Dermis microvascular lymphatic vessel endothelial cell (primary cell): ENCODE measurements at regions not wholly inside any gene's neighbourhood (a gene's known extent, or its start where the extent isn't known, plus 50 kb on each side); places are given as distances from the start of the nearest gene placed in this dataset.
"Not testable (repeated sequence)": the region's sequence is repeated elsewhere in the genome, so short reads cannot be mapped to it uniquely, and the experiment has no call there.

Experiments used
- DNase-seq, 2 donors: peaks; one replicate each; pipeline versions ENCODE4 v3.0.0 to v3.0.0-alpha.2; 2010; ENCODE audit warnings: low read depth in 2 of 2

GRCh38 chr1:186775881-186776560 lies 52.7 kb upstream of the PLA2G4A start:
- DNase-seq: no peak

GRCh38 chr1:186775036-186775435 lies 53.7 kb upstream of the PLA2G4A start:
- DNase-seq: no peak

DNA sequence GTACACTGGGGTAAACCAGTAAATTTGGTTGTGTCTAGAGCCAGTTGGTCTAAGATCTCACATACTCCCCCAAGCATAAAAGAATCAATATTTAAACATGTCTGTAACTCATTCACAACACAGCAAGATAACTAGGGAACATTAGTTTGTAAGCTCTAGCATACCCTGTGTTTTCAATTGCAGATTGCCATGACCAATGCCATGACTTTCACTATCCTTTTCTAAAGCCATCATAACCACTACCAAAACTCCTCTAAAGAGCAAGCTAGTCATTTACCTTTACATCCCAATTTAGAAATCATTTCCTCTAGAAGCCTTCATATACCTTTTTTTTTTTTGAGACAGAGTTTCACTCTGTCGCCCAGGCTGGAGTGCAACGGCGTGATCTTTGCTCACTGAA lies 56.5 kb upstream of the PLA2G4A start:
- no peak for DNase-seq

DNA sequence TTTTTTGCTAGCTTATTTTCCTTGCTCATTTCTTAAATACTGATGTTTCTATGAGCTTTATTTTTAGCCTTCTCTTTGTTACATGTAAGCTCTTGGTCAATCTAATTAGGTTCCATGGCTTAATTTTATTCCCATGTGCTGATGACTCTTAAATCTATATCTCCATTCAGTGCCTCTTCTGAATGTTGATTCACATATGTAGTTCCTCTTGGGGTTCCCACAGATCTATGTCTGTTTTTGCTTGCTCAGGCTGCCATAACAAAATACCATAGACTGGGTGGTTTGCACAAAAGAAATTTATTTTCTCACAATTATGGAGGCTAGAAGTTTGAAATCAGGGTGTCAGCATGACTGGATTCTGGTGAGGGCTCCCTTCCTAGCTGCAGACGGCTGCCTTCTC lies 58.3 kb upstream of the PLA2G4A start:
- DNase-seq: no peak

DNA sequence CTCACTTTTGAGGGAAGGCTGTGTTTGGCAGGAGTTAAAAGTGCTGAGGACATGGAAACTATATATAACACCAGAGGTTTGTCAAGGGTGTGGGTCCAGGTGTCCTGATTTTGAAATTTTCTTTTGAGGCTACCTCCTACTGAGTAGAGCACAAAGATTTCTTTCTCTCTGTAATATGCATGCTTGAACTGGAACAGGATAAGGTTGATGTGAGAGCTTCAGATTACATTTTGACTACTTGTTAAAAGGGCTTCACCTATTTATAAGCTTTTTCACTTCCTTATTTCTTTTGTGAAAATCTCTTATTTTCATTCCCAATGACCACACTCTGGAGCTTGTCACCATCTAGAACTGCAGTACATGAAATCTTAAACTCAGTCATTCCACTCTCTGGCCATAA lies 59.8 kb upstream of the PLA2G4A start:
- no peak for DNase-seq

GRCh38 chr1:186765446-186765845 lies 63.3 kb upstream of the PLA2G4A start:
- no peak for DNase-seq

- peak; percentile 71 to 93 for DNase-seq
Observed at GRCh38 chr1:186763107-186763506, 65.6 kb upstream of the PLA2G4A start.

GRCh38 chr1:186762653-186763052 lies 66.1 kb upstream of the PLA2G4A start:
- peak; percentile 52 to 74 for DNase-seq

DNA sequence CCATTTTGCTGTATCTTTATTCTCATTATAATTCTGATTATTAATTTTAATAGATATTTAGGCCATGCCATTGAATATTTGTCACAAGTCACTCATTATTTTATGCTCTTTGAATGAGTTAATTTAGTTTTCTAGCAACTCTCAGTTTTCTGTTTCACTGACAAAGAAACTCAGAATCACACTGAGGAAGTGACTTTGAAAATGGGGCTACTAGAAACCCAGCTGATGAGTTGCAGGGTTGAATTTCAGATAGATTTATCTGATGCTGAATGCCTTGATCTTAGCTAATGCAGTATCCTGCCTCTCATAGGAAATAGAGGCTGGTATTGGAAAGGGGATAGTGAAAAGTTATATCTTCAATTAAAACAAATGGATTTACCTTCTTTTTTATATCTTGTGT lies 67.4 kb upstream of the PLA2G4A start:
- DNase-seq: no peak

DNA sequence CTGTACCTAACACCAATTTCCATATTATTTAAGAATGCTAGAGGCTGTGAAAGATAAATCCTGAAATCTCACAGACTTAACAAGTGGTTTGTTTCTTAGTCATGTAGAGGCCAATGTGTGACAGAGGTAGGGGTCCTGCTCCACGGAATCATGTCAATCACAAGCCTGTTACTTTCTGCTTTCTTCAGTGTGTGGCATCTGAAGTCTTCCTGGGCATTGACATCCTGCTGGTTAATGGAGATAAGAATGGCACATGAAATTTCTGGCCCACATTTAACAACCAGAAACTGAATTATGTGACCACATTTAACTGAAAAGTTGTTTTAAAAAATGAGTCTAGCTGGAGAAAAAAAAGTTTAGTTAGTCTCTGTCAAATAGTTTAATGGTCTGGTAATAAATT lies 68.3 kb upstream of the PLA2G4A start:
- no peak for DNase-seq

DNA sequence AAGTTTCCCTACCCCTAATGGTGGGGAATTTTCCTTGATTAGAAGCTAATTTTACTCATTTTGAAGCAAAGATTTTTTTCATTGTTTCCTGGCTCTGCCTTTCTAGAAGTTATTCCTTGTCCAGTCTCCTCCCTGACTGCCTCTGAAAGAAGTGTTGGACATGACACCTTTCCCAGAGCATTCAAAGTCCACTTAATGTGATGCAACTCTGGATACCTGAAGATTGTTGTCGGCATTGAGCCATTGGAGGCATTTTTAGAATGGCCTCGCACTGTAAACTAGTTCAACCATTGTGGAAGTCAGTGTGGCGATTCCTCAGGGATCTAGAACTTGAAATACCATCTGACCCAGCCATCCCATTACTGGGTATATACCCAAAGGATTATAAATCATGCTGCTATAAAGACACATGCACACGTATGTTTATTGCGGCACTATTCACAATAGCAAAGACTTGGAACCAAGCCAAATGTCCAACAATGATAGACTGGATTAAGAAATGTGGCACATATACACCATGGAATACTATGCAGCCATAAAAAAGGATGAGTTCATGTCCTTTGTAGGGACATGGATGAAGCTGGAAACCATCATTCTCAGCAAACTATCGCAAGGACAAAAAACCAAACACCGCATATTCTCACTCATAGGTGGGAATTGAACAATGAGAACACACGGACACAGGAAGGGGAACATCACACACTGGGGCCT lies 69.7 kb upstream of the PLA2G4A start:
- not testable (repeated sequence) for DNase-seq

DNA sequence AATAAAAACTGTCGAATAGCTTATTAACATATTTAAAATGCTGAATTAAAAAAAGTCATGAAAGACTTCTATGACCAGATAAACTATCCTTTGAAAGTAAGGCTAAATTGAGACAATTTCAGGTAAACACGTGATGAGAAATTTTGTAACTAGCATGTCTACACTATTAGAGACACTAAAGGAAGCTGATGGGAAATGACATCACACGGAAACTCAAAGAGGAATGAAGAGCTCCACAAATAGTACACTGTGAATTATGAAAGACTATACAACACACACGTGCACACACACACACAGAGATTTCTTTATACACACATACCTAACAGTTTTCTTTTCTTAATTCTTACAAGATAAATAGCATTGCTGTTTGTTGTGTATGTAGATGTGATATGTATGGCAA lies 70.9 kb upstream of the PLA2G4A start:
- peak; percentile 34 to 38 for DNase-seq

GRCh38 chr1:186754542-186755145 lies 74.1 kb upstream of the PLA2G4A start:
- no peak for DNase-seq

DNA sequence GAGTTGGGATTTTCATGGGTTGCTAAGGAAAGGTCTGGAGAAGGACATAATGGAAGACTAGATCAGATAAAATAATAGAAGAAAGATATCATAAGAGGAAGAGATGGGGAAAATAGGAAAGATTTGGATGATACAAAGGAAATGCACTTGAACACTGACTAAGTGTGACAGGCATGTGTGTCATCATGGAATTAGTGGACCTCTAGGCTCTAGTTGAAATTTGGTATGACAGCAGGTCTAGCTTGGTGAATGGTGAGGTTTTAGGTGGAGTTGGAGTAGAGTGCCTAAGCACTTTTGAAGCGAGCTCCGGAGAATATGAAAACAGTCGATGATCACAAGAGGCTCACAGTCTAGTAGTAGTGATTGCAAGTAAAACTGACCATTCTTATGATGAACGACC lies 73.0 kb upstream of the PTGS2 start:
- DNase-seq: no peak

DNA sequence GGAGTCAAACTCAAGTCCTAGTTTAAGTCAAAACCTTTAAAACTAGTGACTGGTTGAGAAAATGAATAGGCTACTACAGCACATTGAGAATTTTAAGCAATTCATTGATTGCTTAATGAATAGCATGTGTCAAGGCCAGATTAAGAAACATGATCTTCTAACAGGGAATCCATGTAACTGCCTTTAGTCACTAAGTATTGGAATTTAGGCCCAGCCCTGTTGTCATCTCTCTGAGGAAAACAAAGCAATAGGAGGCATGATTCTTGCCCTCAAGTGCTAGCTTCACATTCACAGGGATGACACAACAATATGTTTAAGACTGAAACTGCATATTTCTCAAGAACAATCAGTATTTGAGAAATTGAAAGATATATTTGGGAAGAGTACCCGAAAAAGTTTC lies 70.0 kb upstream of the PTGS2 start:
- no peak for DNase-seq

- DNase-seq: no peak
Observed at GRCh38 chr1:186749820-186750219, 69.6 kb upstream of the PTGS2 start.

DNA sequence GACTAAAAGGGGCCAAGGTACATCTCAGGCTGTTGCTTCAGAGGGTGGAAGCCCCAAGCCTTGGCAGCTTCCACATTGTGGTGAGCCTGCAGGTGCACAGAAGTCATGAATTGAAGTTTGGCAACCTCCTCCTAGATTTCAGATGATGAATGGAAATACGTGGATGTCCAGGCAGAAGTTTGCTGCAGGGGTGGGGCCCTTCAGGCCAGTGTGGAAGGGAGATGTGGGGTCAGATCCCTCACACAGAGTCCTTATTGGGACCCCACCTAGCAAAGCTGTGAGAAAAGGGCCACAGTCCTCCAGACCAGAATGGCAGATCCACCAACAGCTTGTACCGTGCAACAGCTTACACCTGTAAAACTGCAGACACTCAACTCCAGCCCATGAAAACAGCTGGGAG lies 67.4 kb upstream of the PTGS2 start:
- no peak for DNase-seq

- DNase-seq: no peak
Observed at GRCh38 chr1:186745531-186746146, 65.4 kb upstream of the PTGS2 start.

DNA sequence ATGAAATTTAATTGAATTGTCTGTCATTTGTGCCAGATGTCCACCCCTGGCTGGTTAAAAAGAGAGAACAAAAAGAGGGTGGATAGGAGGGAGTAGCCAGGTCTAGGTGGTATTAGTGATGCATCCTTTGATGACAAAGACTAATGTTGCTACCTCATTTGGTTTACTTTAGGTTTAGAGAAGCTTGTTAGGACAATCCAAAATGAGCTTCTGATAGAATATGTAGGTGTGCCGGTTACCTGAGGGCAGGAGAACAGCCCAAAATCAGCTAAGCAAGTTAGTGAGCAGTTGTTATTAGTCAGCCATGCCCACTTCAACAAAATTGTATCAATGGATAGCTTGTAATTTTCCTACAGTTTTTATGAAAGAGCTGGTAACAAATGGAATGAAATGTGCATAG lies 61.4 kb upstream of the PTGS2 start:
- no peak for DNase-seq

DNA sequence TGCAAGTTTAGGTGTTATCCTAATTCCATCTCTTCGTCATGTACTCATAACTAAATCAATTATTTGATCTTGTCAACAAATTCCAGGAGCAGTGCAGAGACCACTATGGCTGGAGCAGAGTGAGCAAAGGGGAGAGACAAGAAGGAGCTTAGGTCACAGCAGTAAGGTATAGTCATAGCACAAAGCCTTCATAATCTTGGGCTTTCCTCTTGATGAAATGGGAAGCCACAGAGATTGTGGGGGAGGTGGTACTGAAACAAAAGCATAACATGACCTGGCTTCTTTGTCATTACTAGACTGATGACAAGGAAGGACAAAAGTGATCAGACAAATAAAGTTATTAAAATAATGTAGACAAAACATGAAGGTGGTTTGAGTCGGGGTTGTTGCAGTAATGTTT lies 60.1 kb upstream of the PTGS2 start:
- DNase-seq: no peak

GRCh38 chr1:186739515-186739914 lies 59.3 kb upstream of the PTGS2 start:
- no peak for DNase-seq

- no peak for DNase-seq
Observed at GRCh38 chr1:186738926-186739325, 58.7 kb upstream of the PTGS2 start.
